Umbilical cord (tissue), 1 donor: ENCODE measurements at regions not wholly inside any gene's neighbourhood (a gene's known extent, or its start where the extent isn't known, plus 50 kb on each side); places are given as distances from the start of the nearest gene placed in this dataset.

ENCODE experiments used
- DNase-seq: peaks from one replicate; pipeline ENCODE4 v3.0.0-alpha.2; 2015; ENCODE audit warnings: low spot score

GRCh38 chr16:74034862-74035261 is 261.8 kb upstream of the PSMD7 start:
- peak; percentile 45 for DNase-seq

- no peak for DNase-seq
Measured at GRCh38 chr16:74034200-74034599, 262.4 kb upstream of the PSMD7 start.

DNA sequence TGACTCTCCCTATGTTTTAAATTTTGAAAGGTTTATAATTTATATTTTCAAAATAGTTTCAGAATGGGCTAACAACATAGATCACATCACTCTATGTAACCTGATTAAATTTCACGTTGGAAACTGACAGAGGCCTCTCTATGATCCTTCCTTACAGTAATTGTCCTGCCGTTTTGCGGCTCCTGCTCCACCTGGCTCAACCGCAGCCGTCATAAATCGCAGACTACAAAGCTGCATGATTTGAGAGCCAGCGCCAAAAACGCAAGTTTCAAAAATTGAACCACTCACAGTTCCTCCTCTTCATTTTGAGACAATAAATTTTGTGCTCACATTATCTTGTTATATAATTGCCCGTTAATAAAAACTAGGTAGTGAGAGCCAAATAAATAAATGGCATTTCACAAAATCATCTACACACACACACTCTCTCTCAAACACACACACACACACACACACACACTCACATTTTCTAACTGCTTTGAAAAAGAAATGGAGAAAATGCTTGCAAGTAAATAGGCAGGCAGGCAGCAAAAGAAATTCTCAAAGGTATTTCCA is 263.1 kb upstream of the PSMD7 start:
- DNase-seq: no peak

GRCh38 chr16:74031551-74031950 is 265.1 kb upstream of the PSMD7 start:
- no peak for DNase-seq

DNA sequence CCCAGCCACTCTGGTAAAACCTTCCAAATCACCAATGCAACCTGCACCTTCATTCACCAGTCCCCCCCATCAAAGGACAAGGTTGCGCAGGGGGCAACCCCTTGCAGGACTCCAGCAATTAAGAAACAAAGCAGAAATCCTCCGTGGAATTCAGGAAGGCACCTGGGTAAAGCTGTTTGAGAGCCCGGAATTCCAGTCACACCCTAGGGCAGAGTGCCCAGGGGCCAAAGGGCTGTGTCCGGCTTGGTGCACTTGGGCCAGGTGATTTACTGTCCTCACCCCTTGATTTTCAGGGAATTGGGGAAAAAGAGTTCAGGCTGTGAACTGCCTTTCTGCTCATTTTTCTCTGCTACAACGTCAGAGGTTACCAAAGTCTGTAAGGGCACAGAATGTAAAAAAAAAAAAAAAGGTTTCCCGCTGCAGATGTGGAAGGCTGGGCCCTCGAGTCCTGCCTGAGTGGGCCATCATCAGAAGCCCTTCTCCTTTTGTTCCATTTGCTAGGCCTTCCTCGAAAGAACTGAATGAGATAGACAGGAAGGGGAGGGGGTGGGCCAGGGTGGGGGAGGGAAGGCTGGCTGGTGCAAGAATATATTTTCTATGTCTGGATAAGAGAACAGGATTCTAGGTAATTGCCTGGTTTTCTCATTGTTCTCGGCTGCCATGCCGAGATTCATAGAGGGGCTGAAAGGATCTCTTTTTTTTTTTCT is 266.5 kb upstream of the PSMD7 start:
- DNase-seq: no peak

GRCh38 chr16:74029115-74029792 is 267.4 kb upstream of the PSMD7 start:
- DNase-seq: no peak

- DNase-seq: no peak
Measured at GRCh38 chr16:74026373-74027281, 270.0 kb upstream of the PSMD7 start.

DNA sequence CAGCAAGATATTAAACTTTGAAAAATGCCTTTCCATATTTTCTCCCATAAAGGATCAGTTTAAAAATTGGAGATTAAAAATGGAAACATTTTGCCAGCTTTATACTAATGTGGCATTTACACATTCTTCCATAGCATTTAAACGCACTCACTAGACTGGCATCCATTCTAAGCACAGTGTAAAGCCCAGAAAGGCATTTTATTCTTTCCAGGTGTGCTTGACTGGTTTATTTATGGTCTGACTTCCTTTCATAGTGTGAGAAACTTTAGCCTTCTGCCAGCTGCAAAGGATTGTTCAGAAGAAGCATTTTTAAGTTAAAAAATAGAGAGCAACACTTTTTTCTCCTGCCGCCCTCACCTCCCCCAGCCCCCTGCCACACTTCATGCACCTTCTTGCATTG is 271.7 kb upstream of the PSMD7 start:
- DNase-seq: no peak

GRCh38 chr16:74020095-74020670 is 276.4 kb upstream of the PSMD7 start:
- DNase-seq: no peak

DNA sequence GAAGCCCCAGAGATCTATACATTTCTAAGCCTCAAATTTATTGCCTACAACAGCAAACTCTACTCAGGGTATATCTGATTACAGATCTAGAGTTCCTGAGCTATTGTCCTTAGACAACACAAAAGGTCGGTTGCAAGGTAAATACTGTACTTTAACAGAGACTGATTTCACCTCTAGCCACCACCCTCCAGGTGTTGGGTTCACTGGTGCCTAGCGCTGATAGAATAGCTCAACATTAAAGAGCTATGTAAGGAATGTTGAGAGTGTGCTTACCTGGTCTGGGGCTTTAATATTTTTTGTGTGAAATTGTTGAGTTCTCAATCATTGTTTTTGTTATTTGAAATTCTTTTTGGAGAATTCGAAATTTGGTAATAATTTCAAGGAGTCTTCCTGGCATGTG is 277.0 kb upstream of the PSMD7 start:
- DNase-seq: no peak

DNA sequence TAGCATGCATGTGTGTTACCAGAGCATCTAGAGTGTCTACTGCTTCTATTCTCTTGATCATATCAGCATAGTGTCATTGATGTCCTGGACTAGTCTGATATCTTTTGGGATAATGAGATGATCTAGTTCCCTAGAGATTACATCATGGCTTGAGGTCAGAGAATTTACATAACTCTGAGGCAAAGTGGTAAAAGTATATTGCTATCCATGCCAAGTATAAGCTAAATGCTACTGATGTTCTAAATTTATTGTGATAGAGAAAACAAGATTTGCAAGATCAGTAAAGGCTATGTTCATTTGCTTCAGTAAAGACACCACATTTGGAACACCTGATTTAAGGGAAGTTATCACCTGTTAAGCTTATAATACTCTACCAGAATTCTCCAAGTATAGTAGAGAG is 280.7 kb upstream of the PSMD7 start:
- no peak for DNase-seq

- DNase-seq: no peak
Measured at GRCh38 chr16:73998707-73999106, 297.9 kb upstream of the PSMD7 start.

DNA sequence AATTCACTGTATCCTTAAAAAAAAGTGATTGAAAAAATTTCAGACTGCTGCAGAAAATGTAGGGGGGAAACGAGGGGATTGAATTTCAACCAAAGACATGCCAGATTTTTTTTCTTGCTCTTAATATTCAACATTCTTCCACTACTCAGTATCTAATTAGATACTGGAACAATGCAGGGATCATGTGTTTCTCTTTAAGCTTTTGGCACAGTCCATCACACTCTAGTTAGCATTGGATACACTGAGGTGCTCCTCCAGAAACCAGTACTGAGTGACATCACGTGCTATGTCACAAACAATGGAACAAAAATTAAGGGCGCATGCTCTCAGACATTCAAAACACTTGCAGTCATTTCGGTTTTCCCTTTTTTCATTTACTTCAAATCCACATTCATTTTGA is 298.6 kb upstream of the PSMD7 start:
- DNase-seq: no peak

- no peak for DNase-seq
Measured at GRCh38 chr16:73997340-73997711, 299.3 kb upstream of the PSMD7 start.

DNA sequence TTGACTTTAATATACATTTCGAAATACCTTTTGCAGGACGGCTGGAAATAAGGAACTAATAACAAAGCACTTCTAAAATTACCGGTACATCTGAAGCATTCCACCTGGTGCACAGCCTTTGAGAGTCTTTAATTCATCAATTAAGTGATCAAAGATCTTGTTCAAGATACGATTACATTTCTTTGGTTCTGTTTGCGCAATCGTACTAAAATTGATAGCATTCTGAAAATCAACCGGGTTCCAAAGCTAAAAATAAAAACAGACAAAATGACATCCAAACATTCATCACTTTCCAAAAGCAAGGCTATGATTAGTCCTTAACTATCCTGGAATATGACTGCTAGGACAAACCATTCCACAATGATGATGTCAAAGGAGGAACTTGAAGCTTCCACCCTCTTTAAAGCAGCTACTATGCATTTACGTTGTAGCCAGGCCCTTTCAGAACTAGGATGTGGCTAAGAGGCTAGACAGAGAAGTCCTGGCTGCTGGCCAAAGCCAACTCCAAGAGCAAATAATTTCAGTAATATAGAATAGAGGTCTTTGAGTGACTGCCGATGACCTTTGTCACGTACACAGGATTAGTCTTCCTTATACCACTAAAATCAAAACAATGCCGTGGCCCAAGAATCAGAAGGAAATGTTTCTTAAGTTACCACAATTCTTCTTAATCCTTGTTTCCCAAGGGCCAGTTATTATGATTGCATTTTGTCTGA is 299.8 kb upstream of the PSMD7 start:
- peak; percentile 36 for DNase-seq

DNA sequence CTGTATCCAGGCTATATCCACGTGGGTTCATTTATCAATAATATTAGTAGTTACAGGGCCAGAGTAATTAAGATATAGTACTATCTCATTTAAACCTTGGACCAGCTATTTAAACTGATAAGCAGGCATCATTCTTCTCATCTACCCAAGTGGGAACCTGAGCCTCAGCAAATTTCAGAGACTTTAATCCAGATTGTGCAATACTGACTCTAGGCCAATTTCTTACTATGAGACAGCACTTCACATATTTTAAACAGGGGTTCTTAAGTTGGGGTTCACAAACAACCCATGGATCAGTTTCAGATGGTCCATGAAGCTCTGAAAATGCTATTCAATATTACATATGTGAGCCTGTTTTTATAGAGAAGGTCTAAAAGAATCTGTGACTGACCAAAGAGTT is 302.7 kb upstream of the PSMD7 start:
- no peak for DNase-seq

DNA sequence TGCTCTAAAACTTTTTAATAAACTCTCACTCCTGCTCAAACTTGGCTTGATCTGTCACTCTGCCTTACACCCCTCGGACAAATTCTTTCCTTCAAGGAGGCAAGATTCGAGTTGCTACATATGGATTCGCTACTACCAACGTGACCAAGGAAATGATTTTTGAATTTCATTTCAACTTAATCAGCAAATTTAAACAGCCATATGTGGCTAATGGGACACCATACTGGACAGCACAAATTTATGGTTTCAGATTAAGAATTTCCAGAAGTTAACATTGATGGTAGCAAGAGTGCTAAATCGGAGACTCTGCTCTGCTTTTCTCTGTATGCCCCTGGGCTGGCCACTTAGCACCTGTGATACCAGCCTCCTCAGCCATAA is 318.2 kb upstream of the PSMD7 start:
- no peak for DNase-seq

- DNase-seq: no peak
Measured at GRCh38 chr16:73976644-73977043, 320.0 kb upstream of the PSMD7 start.

- DNase-seq: no peak
Measured at GRCh38 chr16:73973174-73973573, 323.4 kb upstream of the PSMD7 start.

- DNase-seq: no peak
Measured at GRCh38 chr16:73966851-73967250, 329.8 kb upstream of the PSMD7 start.

- DNase-seq: no peak
Measured at GRCh38 chr16:73965591-73965990, 331.0 kb upstream of the PSMD7 start.
